HuH-7.5 (cell line): ENCODE measurements at regions not wholly inside any gene's neighbourhood (a gene's known extent, or its start where the extent isn't known, plus 50 kb on each side); places are given as distances from the start of the nearest gene placed in this dataset.

Experiments
- DNase-seq: peaks from one replicate; pipeline ENCODE4 v3.0.0; 2011; ENCODE audit warnings: low spot score

DNA sequence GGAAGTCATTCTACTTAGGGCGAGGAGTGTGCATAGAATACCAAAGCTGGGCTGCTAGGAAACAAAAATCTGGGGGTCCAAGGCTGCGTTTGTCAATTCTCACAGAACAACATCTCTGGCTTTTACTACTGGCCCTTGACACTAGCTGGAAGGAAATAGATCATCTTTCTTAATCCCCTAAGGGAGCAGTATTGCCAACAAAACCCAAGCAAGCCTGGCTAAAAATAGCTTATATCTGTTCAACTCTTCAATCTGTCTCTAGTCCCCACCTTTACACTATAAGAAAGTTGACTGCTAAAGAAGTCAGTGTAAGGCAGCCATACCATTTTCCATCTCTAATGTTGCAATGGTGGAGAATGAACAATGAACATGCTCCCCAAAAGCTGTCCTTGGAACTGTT is 107.8 kb upstream of the SPRY2 start:
- no peak for DNase-seq

DNA sequence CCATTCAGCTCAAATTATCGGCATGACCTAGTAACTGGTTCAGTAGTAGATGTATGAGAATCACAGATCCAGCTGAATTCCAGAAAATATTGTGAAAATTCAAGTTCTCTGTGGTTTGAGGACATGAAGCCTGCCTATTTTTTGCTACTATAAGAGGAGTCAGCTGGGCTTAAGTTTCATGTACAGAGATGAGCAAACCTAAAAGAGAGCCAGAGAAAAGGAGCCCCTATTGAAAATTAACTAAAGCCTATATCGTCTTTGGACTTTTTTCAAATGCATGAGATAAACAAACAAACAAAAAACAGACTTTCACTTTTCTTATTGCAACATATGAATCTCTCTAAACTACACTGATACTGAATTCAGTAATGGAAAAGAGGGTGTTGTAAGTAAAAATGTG is 106.8 kb upstream of the SPRY2 start:
- no peak for DNase-seq

DNA sequence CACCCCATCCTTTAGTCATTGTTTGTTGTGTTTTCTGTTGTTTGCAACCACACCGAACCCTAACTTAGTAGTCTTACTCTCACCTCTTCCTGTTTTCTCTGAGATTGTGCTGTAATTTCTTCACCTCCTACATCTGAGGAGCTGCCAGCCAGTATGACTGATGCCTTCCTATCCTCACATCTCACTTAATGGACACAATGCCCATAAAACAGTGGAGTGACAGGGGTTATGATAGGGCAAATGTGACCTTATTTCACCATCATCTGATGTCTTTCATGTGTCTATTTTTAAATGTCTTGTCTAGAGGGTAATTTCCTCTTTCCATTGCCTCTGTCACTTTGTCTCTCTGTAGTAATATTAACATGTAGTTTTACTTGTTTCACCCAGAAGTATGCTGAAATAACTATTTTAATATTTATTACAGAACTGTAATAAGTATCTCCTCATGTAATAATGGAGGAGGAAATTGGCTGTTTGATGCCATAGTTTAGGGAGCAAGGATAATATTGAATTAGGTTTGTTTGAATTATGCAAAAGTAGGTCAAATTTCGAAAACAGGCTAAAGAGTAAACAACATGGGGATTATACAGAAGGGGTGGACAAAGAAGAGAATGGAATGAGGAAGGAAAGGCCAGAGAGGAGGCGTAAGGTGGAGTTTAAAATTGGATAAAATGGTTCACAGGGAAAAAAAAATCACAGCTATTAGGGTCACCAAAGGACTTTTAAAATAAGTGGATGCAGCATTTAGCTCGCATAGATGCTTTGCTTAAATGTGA is 103.5 kb upstream of the SPRY2 start:
- no peak for DNase-seq

DNA sequence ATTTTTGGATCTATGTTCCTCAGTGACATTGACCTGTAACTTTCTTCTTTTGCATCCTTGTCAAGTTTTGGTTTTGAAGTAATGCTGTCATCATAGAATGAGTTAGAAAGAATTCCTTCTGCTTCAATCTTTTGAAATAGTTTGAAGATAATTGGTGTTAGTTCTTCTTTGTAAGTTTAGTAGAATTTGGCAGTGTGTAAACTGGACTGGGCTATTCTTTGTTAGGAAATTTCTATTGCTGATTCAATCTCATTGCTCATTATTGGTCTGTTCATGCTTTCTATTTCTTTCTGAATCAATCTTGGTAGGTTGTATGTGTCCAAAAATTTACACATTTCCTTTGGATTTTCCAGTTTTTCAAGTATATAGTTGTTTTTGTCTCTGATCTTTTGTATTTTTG is 101.7 kb upstream of the SPRY2 start:
- DNase-seq = no peak

DNA sequence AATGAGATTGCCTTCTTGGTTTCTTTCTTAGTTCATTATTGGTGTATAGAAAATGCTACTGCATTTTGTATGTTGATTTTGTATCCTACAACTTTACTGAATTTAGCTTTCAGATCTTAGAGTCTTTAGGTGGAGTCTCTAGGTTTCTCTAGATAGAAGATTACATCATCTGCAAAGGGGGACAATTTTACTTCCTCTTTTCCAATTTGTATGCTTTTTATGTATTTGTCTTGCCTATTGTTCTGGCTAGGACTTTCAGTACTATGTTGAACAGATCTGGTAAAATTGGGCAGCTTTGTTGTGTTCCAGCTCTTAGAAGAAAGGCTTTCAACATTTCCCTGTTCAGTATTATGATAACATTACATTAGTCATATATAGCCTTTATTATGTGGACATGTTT is 101.0 kb upstream of the SPRY2 start:
- no peak for DNase-seq

DNA sequence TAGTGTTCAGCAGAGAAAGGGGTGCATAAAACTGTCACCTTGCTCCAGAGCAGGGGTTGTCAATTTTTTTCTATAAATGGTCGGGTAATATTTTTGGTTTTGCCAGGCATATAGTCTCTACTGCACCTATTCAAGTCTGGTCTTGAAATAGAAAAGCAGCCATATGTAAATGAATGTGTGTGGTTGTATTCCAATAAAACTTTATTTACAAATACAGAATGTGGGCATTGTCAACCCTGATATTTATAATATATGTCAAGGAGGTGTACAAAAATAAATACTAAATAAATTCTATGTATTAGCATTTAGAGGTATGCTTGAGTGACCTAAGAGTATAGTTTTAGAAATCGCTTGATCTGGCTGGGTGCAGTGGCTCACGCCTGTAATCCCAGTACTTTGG is 97.6 kb upstream of the SPRY2 start:
- no peak for DNase-seq

DNA sequence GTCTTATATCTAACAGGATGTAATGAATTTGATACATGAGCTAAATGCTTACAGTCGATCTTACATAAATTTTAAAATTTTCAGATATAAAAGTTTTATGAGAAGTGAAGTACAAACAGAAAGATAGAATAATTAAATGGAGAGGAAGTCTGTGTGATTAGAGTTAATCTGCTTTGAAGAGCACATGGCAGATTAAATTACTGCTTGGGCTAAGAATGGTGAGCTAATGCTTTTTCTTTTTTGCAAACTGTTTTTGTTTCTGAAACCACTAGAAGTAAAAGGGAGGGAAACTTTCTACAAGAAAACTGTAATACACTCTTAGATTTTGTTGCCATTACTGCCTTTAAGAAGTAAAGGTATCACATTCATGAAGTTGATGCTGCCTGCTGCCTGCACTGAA is 96.3 kb upstream of the SPRY2 start:
- DNase-seq = no peak

DNA sequence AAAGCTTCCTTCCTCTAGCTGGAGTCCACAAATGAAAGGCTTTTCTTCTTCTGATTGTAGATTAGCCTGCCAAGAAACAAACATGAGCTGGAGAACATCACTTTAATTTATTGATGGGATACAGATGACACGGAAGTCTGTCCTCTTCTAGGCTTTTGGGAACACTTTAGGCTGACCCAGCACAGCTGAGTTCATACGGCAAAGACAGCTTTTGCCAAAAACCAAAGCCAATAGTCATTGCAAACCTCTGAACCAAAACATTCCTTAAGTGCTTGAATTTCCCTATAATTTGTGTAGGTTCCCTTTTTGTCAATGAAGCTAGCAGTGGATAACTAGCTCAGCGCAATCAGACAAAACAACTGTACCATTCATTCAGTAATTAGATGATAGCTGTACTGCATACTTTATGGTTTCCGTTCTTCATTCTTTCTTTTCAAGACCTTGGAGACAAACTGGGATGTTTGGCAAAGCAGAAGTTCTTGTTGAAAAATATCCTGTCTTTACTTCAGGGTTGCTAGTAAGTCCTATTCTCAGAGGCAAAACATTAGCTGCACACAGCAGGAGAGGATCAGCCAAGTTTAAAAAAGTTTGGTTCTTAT is 95.7 kb upstream of the SPRY2 start:
- DNase-seq = no peak

DNA sequence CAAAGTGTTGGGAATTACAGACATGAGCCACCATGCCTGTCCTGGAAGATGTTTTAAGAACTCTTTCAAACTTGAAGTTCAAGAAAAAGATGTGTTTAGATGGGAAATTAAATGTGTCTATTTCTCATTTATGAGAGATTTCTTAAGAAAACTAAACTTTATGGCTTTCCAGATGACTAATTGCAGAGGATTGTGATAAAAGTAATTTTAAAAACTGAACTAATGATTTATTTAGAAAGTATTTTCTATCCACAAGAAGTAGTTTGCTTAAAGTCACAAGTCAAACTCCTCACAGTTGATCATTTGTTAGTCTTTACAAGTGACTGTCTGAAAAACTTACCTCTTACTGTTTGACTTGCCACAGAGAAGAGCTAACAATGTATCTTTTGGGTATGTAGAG is 89.6 kb upstream of the SPRY2 start:
- no peak for DNase-seq

DNA sequence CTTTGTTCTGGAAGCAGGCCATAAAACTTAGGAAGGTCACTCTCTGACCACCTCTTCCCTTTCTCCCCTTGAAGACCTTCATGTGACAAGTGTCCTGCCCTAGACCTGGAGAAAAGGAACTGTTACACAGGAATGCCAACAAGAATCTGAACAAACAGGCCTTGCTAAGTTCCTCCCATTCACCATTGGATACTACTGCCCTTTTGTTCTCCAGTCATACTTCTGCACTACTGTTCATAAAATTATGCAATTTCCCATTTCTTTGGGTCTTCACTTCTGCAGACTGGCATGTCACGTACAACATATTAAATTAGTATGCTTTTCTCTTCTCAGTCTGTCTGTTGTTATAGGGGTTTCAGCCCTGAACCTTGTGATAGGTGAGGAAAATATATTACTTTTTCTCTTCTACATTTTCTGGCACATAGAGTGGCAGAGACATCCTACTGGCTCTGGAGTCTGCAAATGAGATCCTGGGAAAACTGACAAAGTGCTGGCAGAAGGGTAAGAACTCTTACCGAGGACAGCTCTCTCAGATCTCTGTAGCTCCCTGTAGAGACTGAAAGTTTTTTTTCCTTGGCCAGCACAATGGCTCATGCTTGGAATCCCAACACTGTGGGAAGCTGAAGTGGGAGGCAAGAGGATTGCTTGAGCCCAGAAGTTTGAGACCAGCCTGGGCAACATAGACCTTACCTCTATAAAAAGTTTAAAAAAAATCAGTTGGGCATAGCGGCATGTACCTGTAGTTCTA is 87.6 kb upstream of the SPRY2 start:
- DNase-seq = no peak

DNA sequence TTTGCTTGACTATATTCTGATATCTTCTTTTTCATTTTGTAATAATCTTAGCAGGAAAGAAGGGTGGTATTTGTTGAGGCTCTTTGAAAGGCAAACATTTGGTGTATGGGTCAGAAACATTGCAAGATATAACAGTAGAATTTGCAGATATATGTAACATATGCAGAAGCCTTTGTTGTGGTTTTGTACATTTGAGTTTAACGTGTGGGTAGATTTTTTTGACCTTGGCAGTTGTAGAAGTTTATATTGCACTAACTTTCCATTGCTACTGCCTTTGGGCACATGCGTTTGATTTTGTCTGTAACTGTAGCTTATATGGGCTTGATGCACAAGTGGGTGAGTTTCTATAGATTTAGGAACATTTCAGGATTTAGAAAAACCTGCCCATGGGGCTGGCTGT is 78.5 kb upstream of the SPRY2 start:
- DNase-seq = no peak

DNA sequence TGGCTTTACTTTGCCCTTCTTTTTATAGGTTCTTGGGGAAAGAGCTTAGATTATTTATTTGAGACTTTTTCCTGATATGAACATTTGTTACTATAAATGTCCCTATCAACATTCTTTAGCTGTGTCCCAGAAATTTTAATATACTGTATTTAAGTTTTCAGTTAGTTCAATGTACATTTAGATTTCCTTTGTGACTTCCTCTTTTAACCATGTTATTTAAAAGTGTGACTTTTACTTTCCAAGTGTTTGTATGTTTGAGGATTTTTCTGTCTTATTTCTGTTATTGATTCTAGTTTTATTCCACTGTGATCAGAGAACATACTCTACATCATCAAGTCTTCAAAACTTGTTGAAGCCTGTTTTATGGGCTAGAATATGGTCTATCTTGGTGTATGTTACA is 72.7 kb upstream of the SPRY2 start:
- no peak for DNase-seq

DNA sequence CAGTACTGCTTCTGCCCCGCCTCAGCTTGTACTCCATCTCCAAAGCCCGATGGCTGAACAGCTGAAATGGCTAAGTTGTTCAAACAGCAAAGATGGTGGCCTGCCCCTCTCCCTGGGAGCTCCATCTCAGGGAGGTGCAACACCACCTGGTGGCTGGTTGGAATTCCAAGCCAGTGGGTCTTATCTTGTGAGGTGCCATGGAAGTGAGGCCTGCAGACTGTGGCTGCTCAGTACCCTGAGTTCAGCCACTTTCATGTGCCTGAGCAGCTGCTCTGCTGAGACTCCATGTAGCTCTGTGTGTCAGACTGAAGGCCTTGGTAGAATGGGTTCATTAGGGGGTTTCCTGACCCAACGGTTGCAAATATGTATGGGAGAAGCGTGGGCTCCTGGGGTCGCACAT is 67.3 kb upstream of the SPRY2 start:
- DNase-seq = no peak

DNA sequence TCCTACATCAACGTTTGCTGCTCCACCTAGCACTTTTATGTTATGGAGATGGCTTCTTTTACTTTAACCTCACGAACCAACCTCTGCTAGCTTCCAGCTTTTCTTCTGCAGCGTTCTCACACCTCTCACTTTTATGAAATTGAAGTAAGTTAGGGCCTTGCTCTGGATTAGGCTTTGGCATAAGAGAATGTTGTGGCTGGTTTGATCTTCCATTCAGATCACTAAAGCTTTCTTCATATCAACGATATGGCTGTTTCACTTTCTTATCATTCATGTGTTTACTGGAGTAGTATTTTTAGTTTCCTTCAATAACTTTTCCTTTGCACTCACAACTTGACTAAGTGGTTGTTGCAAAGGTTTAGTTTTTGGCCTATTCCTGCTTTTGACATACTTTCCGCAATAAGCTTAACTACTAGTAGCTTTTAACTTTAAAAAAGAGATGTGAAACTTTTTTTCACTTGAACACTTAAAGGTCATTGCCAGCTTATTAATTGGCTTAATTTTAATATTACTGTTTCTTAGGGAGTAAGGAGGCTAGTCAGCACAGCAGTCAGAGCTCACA is 60.0 kb upstream of the SPRY2 start:
- DNase-seq = no peak

DNA sequence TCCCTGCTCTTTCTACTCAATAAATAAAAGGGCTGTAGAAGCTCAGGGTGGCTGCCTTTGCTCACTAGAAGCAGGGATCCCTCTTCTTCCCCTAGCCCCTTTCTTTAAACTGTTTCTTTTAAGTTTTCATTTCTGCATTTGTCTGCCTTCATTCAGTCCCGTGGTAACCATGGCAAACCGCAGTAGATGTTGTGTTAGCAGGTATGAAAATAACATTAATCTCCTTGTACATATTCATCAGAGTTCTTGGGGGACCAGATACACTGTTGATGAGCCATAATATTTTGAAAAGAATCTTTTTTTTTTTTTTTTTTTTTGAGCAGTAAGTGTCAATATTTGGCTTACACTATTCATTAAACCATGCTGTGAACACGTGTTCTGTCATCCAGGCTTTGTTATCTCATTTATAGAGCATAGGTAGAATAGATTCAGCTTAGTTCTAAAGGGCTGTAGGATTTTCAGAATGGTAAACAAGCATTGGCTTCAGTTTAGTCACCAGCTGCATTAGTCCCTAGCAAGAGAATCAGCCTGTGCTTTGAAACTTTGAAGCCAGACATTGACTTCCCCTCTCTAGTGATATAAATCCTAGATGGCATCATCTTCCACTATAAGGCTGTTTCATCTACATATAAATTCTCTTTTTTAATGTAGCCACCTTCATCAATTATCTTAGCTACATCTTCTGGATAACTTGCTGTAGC is 59.4 kb upstream of the SPRY2 start:
- no peak for DNase-seq

DNA sequence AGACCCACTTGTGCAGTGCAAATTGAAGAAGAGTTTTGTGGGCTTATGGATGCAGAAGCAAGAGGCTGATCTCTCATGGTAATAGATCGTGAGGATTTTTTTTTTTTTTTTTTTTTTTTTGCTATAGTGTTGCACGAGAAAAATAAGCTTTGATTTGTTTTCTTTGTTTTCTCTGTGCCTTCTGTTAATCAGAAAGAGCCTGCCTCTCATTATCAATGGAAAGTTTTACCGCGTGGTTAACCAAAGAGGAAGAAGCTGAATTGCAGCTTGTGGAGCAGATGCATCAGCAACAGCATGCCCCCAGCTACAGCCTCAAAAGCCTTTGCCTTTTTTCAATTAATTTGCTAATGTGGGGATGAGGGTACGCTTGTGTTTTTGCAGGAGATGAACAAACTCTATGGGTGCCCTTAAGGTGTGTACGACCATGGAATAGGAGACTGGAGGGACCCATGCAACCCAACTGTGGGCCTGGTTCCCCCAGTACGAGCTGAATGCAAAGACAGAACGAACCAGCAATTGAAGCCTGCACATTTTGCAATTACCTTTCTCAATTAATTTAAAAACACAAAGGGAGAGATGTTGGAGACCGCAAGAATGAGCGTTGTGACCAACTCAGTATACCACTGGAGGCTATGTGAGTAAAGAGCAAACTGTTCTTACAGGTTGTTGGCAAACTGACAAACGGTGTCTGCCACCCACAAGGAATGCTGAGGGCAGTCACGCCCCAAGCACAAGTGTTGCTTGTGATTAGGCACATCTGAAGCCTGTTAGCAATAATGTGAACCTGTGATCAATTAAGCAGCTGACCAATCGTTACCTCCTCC is 58.6 kb upstream of the SPRY2 start:
- DNase-seq = no peak
